Adrenal gland (tissue), 9 donors: ENCODE measurements at regions not wholly inside any gene's neighbourhood (a gene's known extent, or its start where the extent isn't known, plus 50 kb on each side); places are given as distances from the start of the nearest gene placed in this dataset.

Experiments
- DNase-seq, 7 donors: peaks; one replicate each; pipeline ENCODE4 v3.0.0-alpha.2; 2019 to 2020
- H3K27ac ChIP-seq, 5 donors: fragments of 200-600 bp; sonication (generic) in 4 of 5; 1 replicate in 3 of 5; 2 replicates in 2 of 5; pipeline versions ENCODE4 v1.5.1 to v1.8.0; 2016 to 2020; ENCODE audit warnings: mild to moderate bottlenecking in 1 of 5
- H3K27me3 ChIP-seq: fragments of 200-600 bp; 2 replicates; pipeline ENCODE4 v1.8.0; 2021
- H3K36me3 ChIP-seq, 2 donors: fragments of 200-600 bp; replicated peaks in 1 of 2; 1 replicate in 1 of 2; 2 replicates in 1 of 2; pipeline versions ENCODE4 v1.5.1 to v1.8.0; 2018 to 2022
- H3K4me1 ChIP-seq, 2 donors: fragments of 200-600 bp; replicated peaks in 1 of 2; 1 replicate in 1 of 2; 2 replicates in 1 of 2; pipeline versions ENCODE4 v1.5.1 to v1.8.0; 2018 to 2021
- H3K4me3 ChIP-seq, 4 donors: fragments of 200-600 bp; sonication (generic) in 3 of 4; one replicate each; pipeline ENCODE4 v1.5.1; 2016 to 2018
- H3K9me3 ChIP-seq, 3 donors: fragments of 200-600 bp; sonication (generic) in 1 of 3; replicated peaks in 1 of 3; 1 replicate in 2 of 3; 2 replicates in 1 of 3; pipeline versions ENCODE4 v1.5.1 to v1.8.0; 2016 to 2021
- CTCF ChIP-seq, 6 experiments: fragments of 450-650 bp in 4 of 6; fragments of 200-600 bp in 2 of 6; sonication (generic) in 1 of 6; IDR thresholded peaks; 1 replicate in 5 of 6; 2 replicates in 1 of 6; pipeline versions ENCODE4 v1.5.1 to v1.8.0; 2016 to 2021; ENCODE audit warnings: antibody characterized with exemption in 6 of 6, mild to moderate bottlenecking in 2 of 6, moderate library complexity in 1 of 6
- POLR2A ChIP-seq, 2 donors: fragments of 450-650 bp; IDR thresholded peaks; one replicate each; pipeline ENCODE4 v1.6.1; 2017; ENCODE audit warnings: antibody characterized with exemption in 2 of 2, mild to moderate bottlenecking in 2 of 2, moderate library complexity in 1 of 2
- WGBS, 4 donors: extraction: QIAGEN DNeasy Blood & Tissue Kit in 2 of 4; methylation state at CpG; one replicate each; pipeline versions ENCODE4 v1.1.5 to v1.1.7; 2013 to 2017; 5-methylcytosine and 5-hydroxymethylcytosine counted together
- intact Hi-C, 2 donors: fragments of 100-400 bp; cut with DNase I; formaldehyde crosslinking; loops; one replicate each; pipeline versions ENCODE4 v1.14.1 to v1.15.0; 2022 to 2023
- small RNA-seq, 2 donors: library from RNA; depleted of rRNA; stranded (forward); fragments of <200 nt; gene quantifications; one replicate each; pipeline ENCODE3, GENCODE V24; 2016
- donor health status: healthy with polysubstance abuse.
- donor health status: Bipolar disorder and iron deficiency.
- donor health status: DM: yes; HTN: yes; CAD: no.
- donor health status: DM: no; HTN: no; CAD: no.
- donor health status: DM: no; HTN: no; CAD: no.

- Histone ChIP-seq H3K4me3 (no peak overlapping the region), H3K9me3 (no peaks in the 10 kb centered on the region), H3K27ac (no peak overlapping the region), H3K36me3 (no peaks in the 10 kb centered on the region), H3K27me3 (no peaks in the 10 kb centered on the region), H3K4me1 (no peaks in the 10 kb centered on the region)
- TF ChIP-seq CTCF (IDR thresholded peaks at IDR 0.05): no peak
- no peak for TF ChIP-seq POLR2A (IDR thresholded peaks at IDR 0.05)
- WGBS, 4 donors: 61 to 68% (median 63%) methylated on average over 9 of the region's 9 CpGs
- no peak for DNase-seq
- intact Hi-C loops: no loop called here
These were observed 54.3 kb upstream of the NPY start for GRCh38 chr7:24229481-24230226.

GRCh38 chr7:24231493-24231892 is 52.5 kb upstream of the NPY start:
- no peak overlapping the region for H3K27ac ChIP-seq
- H3K4me1 ChIP-seq: no peaks in the 10 kb centered on the region
- DNase-seq: no peak
- no peak overlapping the region for H3K4me3 ChIP-seq
- TF ChIP-seq CTCF (IDR thresholded peaks at IDR 0.05) (no peak), POLR2A (IDR thresholded peaks at IDR 0.05) (no peak)
- no peaks in the 10 kb centered on the region for H3K27me3 ChIP-seq
- intact Hi-C loops: no loop called here
- H3K9me3 ChIP-seq: no peaks in the 10 kb centered on the region
- no peaks in the 10 kb centered on the region for H3K36me3 ChIP-seq

GRCh38 chr7:24233386-24233785 is 50.6 kb upstream of the NPY start:
- TF ChIP-seq CTCF (IDR thresholded peaks at IDR 0.05) (no peak), POLR2A (IDR thresholded peaks at IDR 0.05) (no peak)
- 58 to 69% (median 65%) methylated on average over 2 of the region's 2 CpGs for WGBS, 4 donors

More at GRCh38 chr7:24233386-24233785, 50.6 kb upstream of the NPY start:
- Histone ChIP-seq H3K9me3 (no peaks in the 10 kb centered on the region), H3K27ac (no peak overlapping the region), H3K36me3 (no peaks in the 10 kb centered on the region), H3K27me3 (no peaks in the 10 kb centered on the region), H3K4me1 (no peaks in the 10 kb centered on the region), H3K4me3 (no peak overlapping the region)
- intact Hi-C loops: no loop called here
- DNase-seq: no peak

Small RNAs in the stretch of these regions (small RNA-seq; reads per million reads assigned to genes)
- 0 reads per million in 2 donors for gene RNA5SP228
